ENCODE measurements at regions not wholly inside any gene's neighbourhood (a gene's known extent, or its start where the extent isn't known, plus 50 kb on each side); places are given as distances from the start of the nearest gene placed in this dataset.
"Not testable (repeated sequence)": the region's sequence is repeated elsewhere in the genome, so short reads cannot be mapped to it uniquely, and the experiment has no call there.

GRCh38 chr20:11168026-11168425 lies 494.2 kb upstream of the JAG1 start:
- no peak for DNase-seq
- in situ Hi-C loops (cut with MboI; ENCODE audit: low pct_unique_long_range_greater_than_20kb, low sequenced_read_pairs) = no loop called here

- in situ Hi-C loops (cut with MboI; ENCODE audit: low pct_unique_long_range_greater_than_20kb, low sequenced_read_pairs) = no loop called here
- DNase-seq = no peak
Observed at GRCh38 chr20:11170025-11170424, 496.2 kb upstream of the JAG1 start.

GRCh38 chr20:11170565-11170964 lies 496.8 kb upstream of the JAG1 start:
- in situ Hi-C loops (cut with MboI; ENCODE audit: low pct_unique_long_range_greater_than_20kb, low sequenced_read_pairs) = no loop called here
- DNase-seq = no peak

DNA sequence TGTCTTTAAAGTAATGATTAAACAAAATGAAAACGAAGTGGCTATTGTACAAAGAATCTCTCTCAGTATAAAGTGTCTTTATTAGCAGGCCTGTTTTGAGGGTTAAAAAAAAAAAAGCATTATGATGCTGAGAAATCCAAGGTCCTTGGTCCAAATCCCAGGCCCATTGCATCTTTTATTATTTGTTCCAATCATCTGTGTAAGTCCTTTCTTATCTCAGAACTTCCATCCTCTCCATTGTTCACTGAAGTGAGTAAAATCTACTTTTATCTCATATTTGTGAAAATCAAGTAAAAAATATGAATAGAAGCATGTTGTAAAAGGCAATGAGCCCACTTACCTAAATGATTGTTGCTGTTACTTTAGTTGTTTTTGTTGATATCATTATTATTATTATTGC lies 499.1 kb upstream of the JAG1 start:
- in situ Hi-C loops (cut with MboI; ENCODE audit: low pct_unique_long_range_greater_than_20kb, low sequenced_read_pairs) = no loop called here

GRCh38 chr20:11173916-11174315 lies 500.1 kb upstream of the JAG1 start:
- in situ Hi-C loops (cut with MboI; ENCODE audit: low pct_unique_long_range_greater_than_20kb, low sequenced_read_pairs) = no loop called here
- DNase-seq = no peak

More for the DNA sequence above, 499.1 kb upstream of the JAG1 start:
- DNase-seq = no peak

DNA sequence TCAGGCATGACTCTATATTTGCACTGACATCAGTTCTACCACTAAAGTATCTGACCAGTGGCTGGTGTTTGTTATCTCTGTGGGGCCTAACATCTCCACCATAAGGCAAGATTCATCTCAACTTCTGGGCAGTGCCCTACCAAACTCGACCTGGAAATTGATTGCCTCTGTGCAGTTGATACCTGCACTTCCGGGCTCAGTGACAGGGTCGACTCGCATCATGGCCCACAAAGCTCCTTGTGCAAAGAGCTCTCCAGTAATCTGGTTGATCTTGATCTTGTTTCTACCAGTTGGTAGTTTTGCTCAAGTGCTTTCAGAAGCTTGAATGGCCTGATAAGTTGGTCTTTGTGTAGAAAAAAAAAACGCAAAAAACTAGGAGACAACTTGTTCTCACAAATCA lies 501.1 kb upstream of the JAG1 start:
- in situ Hi-C loops (cut with MboI; ENCODE audit: low pct_unique_long_range_greater_than_20kb, low sequenced_read_pairs) = no loop called here
- no peak for DNase-seq

GRCh38 chr20:11176431-11176830 lies 502.6 kb upstream of the JAG1 start:
- in situ Hi-C loops (cut with MboI; ENCODE audit: low pct_unique_long_range_greater_than_20kb, low sequenced_read_pairs) = no loop called here
- no peak for DNase-seq

GRCh38 chr20:11178946-11179654 lies 505.3 kb upstream of the JAG1 start:
- no peak for DNase-seq

DNA sequence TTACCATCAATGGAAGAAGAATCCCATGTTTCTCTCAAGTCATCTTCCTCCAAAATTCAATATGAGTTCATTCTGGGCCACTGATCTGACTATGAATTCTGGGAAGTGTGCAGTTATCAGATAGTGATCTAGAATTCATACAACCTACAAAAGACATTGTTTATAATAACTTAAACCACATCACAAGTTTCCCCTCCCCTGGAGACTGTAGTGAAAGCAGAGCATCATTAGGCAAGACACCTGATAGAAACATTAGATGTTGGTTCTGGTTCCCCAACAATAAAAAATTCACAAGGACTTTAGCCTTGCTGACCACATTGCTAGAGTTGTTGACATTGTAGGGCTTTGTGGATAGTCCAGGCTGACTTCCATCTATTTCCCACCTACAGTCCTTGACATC lies 506.4 kb upstream of the JAG1 start:
- DNase-seq = no peak
- in situ Hi-C loops (cut with MboI; ENCODE audit: low pct_unique_long_range_greater_than_20kb, low sequenced_read_pairs) = no loop called here

More at GRCh38 chr20:11178946-11179654, 505.3 kb upstream of the JAG1 start:
- in situ Hi-C loops (cut with MboI; ENCODE audit: low pct_unique_long_range_greater_than_20kb, low sequenced_read_pairs) = no loop called here

DNA sequence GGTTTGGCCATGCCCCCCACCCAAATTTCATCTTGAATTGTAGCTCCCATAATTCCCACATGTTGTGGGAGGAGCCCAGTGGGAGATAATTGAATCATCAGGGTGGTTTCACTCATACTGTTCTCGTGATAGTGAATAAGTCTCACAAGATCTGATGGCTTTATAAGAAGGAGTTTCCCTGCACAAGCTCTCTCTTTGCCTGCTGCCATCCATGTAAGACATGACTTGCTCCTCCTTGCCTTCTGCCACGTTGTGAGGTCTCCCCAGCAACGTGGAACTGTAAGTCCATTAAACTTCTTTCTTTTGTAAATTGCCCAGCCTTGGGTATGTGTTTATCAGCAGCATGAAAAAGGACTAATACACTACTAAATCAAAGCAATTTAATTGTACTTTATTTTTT lies 507.3 kb upstream of the JAG1 start:
- in situ Hi-C loops (cut with MboI; ENCODE audit: low pct_unique_long_range_greater_than_20kb, low sequenced_read_pairs); DNase-seq: not testable (repeated sequence)

GRCh38 chr20:11181966-11182365 lies 508.2 kb upstream of the JAG1 start:
- DNase-seq = no peak
- in situ Hi-C loops (cut with MboI; ENCODE audit: low pct_unique_long_range_greater_than_20kb, low sequenced_read_pairs) = no loop called here

DNA sequence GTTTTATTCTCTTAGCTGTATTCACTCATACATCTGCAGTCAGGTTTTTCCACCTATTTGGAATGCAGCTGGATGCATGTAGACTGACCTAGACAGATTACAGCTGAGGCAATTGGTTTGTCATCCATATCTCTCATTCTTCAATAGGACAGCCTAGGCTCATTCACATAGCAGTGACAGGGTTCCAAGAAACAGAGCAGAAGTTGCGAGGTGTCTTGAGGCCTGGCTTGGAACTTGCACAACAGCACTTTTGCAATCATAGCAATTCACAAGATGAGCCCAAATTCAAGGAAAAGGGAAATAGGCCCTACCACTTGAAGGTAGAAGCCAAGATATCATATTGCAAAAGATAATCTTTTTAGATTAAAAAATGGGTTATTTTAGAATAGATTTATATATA lies 508.9 kb upstream of the JAG1 start:
- in situ Hi-C loops (cut with MboI; ENCODE audit: low pct_unique_long_range_greater_than_20kb, low sequenced_read_pairs) = no loop called here
- DNase-seq = peak; percentile 5

- in situ Hi-C loops (cut with MboI; ENCODE audit: low pct_unique_long_range_greater_than_20kb, low sequenced_read_pairs) = no loop called here
- no peak for DNase-seq
Observed at GRCh38 chr20:11186301-11187008, 512.7 kb upstream of the JAG1 start.

- in situ Hi-C loops (cut with MboI; ENCODE audit: low pct_unique_long_range_greater_than_20kb, low sequenced_read_pairs) = no loop called here
- DNase-seq = no peak
Observed at GRCh38 chr20:11188843-11189603, 515.2 kb upstream of the JAG1 start.

DNA sequence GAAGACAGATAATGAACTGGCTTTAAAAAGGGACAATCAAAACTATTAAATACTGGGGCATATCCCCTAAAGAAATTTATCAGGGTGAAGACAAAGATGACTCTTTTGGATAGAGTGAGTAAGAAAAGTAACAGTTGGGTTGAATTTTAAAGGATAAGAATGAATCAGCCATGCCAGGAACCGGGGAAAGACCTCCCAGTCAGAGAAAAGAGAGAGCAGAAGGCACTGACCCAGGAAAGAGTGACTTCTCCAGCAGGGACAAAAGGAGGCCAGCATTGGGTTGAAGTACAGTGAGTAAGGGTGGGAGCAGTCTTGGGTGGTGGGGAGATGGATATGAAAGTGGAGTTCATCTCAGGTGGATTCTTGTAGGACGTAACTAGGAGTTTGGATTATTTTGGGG lies 516.9 kb upstream of the JAG1 start:
- in situ Hi-C loops (cut with MboI; ENCODE audit: low pct_unique_long_range_greater_than_20kb, low sequenced_read_pairs) = no loop called here
- DNase-seq = no peak

DNA sequence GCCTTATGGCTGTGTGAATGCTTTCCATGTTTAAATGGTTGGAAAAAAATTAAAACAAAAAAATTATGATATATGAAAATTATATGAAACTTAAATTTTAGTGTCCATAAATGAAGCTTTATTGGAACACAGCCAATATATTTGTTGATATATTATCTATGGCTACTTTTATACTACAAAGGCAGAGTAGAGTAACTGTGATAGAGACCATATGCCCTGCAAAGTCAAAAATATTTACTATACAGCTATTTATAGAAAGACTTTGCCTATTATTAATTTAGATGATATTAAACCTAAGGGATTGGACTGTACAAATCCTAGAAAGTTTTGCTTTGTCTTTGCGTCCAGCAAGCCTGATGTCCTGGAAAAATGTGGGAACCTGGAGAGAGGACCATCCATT lies 518.3 kb upstream of the JAG1 start:
- in situ Hi-C loops (cut with MboI; ENCODE audit: low pct_unique_long_range_greater_than_20kb, low sequenced_read_pairs) = no loop called here
- no peak for DNase-seq

GRCh38 chr20:11193241-11193640 lies 519.4 kb upstream of the JAG1 start:
- no peak for DNase-seq
- in situ Hi-C loops (cut with MboI; ENCODE audit: low pct_unique_long_range_greater_than_20kb, low sequenced_read_pairs) = no loop called here

GRCh38 chr20:11195169-11195568 lies 521.4 kb upstream of the JAG1 start:
- DNase-seq = no peak
- in situ Hi-C loops (cut with MboI; ENCODE audit: low pct_unique_long_range_greater_than_20kb, low sequenced_read_pairs) = no loop called here

GRCh38 chr20:11195899-11196558 lies 522.2 kb upstream of the JAG1 start:
- DNase-seq = no peak
- in situ Hi-C loops (cut with MboI; ENCODE audit: low pct_unique_long_range_greater_than_20kb, low sequenced_read_pairs) = no loop called here

GRCh38 chr20:11197851-11198250 lies 524.1 kb upstream of the JAG1 start:
- DNase-seq = no peak
- in situ Hi-C loops (cut with MboI; ENCODE audit: low pct_unique_long_range_greater_than_20kb, low sequenced_read_pairs) = no loop called here

All from KBM-7 (cell line).